Activated CD8-positive, alpha-beta memory T cell treated with anti-CD3 and anti-CD28 coated beads for 4 hours (primary cell): ENCODE measurements at regions not wholly inside any gene's neighbourhood (a gene's known extent, or its start where the extent isn't known, plus 50 kb on each side); places are given as distances from the start of the nearest gene placed in this dataset.

ENCODE experiments used
- DNase-seq, 2 donors: peaks; one replicate each; pipeline ENCODE4 v3.0.0-alpha.2; 2020; ENCODE audit warnings: low read depth in 2 of 2

GRCh38 chr7:28292834-28293526 lies 112.4 kb upstream of the JAZF1 start:
- DNase-seq, result no peak

- no peak for DNase-seq
These were observed 112.9 kb upstream of the JAZF1 start for GRCh38 chr7:28293527-28293835.

- peak; percentile 10 to 21 for DNase-seq
These were observed 115.5 kb upstream of the CREB5 start for GRCh38 chr7:28296571-28297483.

GRCh38 chr7:28297801-28298459 lies 114.4 kb upstream of the CREB5 start:
- DNase-seq, result no peak

GRCh38 chr7:28298870-28299518 lies 113.3 kb upstream of the CREB5 start:
- no peak for DNase-seq

GRCh38 chr7:28299556-28299955 lies 112.8 kb upstream of the CREB5 start:
- DNase-seq, result no peak

GRCh38 chr7:28300488-28300887 lies 111.8 kb upstream of the CREB5 start:
- DNase-seq, result no peak

- no peak for DNase-seq
These were observed 111.1 kb upstream of the CREB5 start for GRCh38 chr7:28301148-28301641.

- no peak for DNase-seq
These were observed 108.0 kb upstream of the CREB5 start for GRCh38 chr7:28304290-28304689.

GRCh38 chr7:28309704-28310459 lies 102.4 kb upstream of the CREB5 start:
- no peak for DNase-seq

- no peak for DNase-seq
These were observed 101.9 kb upstream of the CREB5 start for GRCh38 chr7:28310460-28310848.

- no peak for DNase-seq
These were observed 100.6 kb upstream of the CREB5 start for GRCh38 chr7:28311670-28312069.

GRCh38 chr7:28312948-28313347 lies 99.4 kb upstream of the CREB5 start:
- no peak for DNase-seq

GRCh38 chr7:28314841-28315240 lies 97.5 kb upstream of the CREB5 start:
- DNase-seq, result no peak

GRCh38 chr7:28315565-28316410 lies 96.5 kb upstream of the CREB5 start:
- no peak for DNase-seq

GRCh38 chr7:28316489-28316888 lies 95.8 kb upstream of the CREB5 start:
- no peak for DNase-seq

- no peak for DNase-seq
These were observed 94.1 kb upstream of the CREB5 start for GRCh38 chr7:28318101-28318762.

- DNase-seq, result no peak
These were observed 88.5 kb upstream of the CREB5 start for GRCh38 chr7:28323833-28324232.

- no peak for DNase-seq
These were observed 84.2 kb upstream of the CREB5 start for GRCh38 chr7:28328146-28328545.
